Neural crest cell (in vitro differentiated cells): ENCODE measurements at regions not wholly inside any gene's neighbourhood (a gene's known extent, or its start where the extent isn't known, plus 50 kb on each side); places are given as distances from the start of the nearest gene placed in this dataset.

Experiments
- DNase-seq: peaks from one replicate; pipeline ENCODE4 v3.0.0; 2021; ENCODE audit warnings: low read depth, mixed read lengths, low spot score
- H3K27ac Mint-ChIP-seq: one replicate; pipeline ENCODE4 v1.8.0; 2021; ENCODE audit warnings: mild to moderate bottlenecking, mixed read lengths; ENCODE audit not compliant: unreplicated experiment
- H3K27me3 Mint-ChIP-seq: 2 replicates; pipeline ENCODE4 v1.8.0; 2021; ENCODE audit warnings: low read depth, mild to moderate bottlenecking, mixed read lengths
- H3K36me3 Mint-ChIP-seq: 2 replicates; pipeline ENCODE4 v1.8.0; 2021; ENCODE audit warnings: low read depth, mild to moderate bottlenecking, mixed read lengths
- H3K4me1 Mint-ChIP-seq: 2 replicates; pipeline ENCODE4 v1.8.0; 2021; ENCODE audit warnings: mixed read lengths
- H3K4me3 Mint-ChIP-seq: one replicate; pipeline ENCODE4 v1.8.0; 2021; ENCODE audit warnings: mild to moderate bottlenecking, mixed read lengths
- H3K9me3 Mint-ChIP-seq: 2 replicates; pipeline ENCODE4 v1.8.0; 2021; ENCODE audit warnings: mixed read lengths
- CTCF ChIP-seq: fragments of 200-600 bp; sonication (generic); conservative IDR thresholded peaks from 2 replicates; pipeline ENCODE4 v1.5.0; 2021; ENCODE audit warnings: antibody characterized with exemption, mild to moderate bottlenecking

- peak overlapping the region; percentile 15 for H3K4me3 Mint-ChIP-seq
- no peak overlapping the region for H3K27ac Mint-ChIP-seq
- peaks cover 4% of the 10 kb centered on the region for H3K27me3 Mint-ChIP-seq
- H3K4me1 Mint-ChIP-seq, result no peaks in the 10 kb centered on the region
- peaks cover 99% of the 10 kb centered on the region for H3K36me3 Mint-ChIP-seq
- TF ChIP-seq CTCF, result no peak
- DNase-seq, result no peak
- H3K9me3 Mint-ChIP-seq, result peaks cover 32% of the 10 kb centered on the region
These were observed 100.7 kb downstream of the SNRPN start for GRCh38 chr15:25055356-25056068.

- peaks cover 4% of the 10 kb centered on the region for H3K27me3 Mint-ChIP-seq
- DNase-seq, result no peak
- peak overlapping the region; percentile 15 for H3K4me3 Mint-ChIP-seq
- peaks cover 99% of the 10 kb centered on the region for H3K36me3 Mint-ChIP-seq
- no peak overlapping the region for H3K27ac Mint-ChIP-seq
- peaks cover 31% of the 10 kb centered on the region for H3K9me3 Mint-ChIP-seq
- TF ChIP-seq CTCF, result no peak
- no peaks in the 10 kb centered on the region for H3K4me1 Mint-ChIP-seq
These were observed 102.0 kb downstream of the SNRPN start for GRCh38 chr15:25056484-25057425.

GRCh38 chr15:25057574-25057973 is 102.8 kb downstream of the SNRPN start:
- Mint-ChIP-seq H3K27ac (no peak overlapping the region), H3K4me3 (peak overlapping the region; percentile 38), H3K9me3 (peaks cover 36% of the 10 kb centered on the region), H3K27me3 (peaks cover 4% of the 10 kb centered on the region), H3K36me3 (peaks cover 99% of the 10 kb centered on the region), H3K4me1 (no peaks in the 10 kb centered on the region)
- DNase-seq, result no peak
- no peak for TF ChIP-seq CTCF

GRCh38 chr15:25058080-25058785 is 103.4 kb downstream of the SNRPN start:
- no peak for TF ChIP-seq CTCF
- no peak for DNase-seq
- Mint-ChIP-seq H3K4me1 (no peaks in the 10 kb centered on the region), H3K4me3 (peak overlapping the region; percentile 38), H3K27ac (no peak overlapping the region), H3K36me3 (peaks cover 99% of the 10 kb centered on the region), H3K27me3 (peaks cover 4% of the 10 kb centered on the region), H3K9me3 (peaks cover 39% of the 10 kb centered on the region)

- no peak overlapping the region for H3K27ac Mint-ChIP-seq
- peaks cover 4% of the 10 kb centered on the region for H3K27me3 Mint-ChIP-seq
- no peak for DNase-seq
- peaks cover 45% of the 10 kb centered on the region for H3K9me3 Mint-ChIP-seq
- no peak overlapping the region for H3K4me3 Mint-ChIP-seq
- no peak for TF ChIP-seq CTCF
- peaks cover 99% of the 10 kb centered on the region for H3K36me3 Mint-ChIP-seq
- H3K4me1 Mint-ChIP-seq, result no peaks in the 10 kb centered on the region
These were observed 105.1 kb downstream of the SNRPN start for GRCh38 chr15:25059698-25060471.
